GM23248 (cell line): ENCODE measurements at regions not wholly inside any gene's neighbourhood (a gene's known extent, or its start where the extent isn't known, plus 50 kb on each side); places are given as distances from the start of the nearest gene placed in this dataset.

Source experiments
- DNase-seq: peaks from one replicate; pipeline ENCODE4 v3.0.0-alpha.2; 2015
- H2AFZ ChIP-seq: fragments of 200-600 bp; sonication (generic); 2 replicates; pipeline ENCODE4 v1.6.1; 2016; ENCODE audit warnings: antibody characterized with exemption
- H3F3A ChIP-seq: fragments of 200-600 bp; sonication (generic); 2 replicates; pipeline ENCODE4 v1.6.1; 2016; ENCODE audit warnings: mild to moderate bottlenecking, antibody characterized with exemption, mixed run types; ENCODE audit not compliant: insufficient read depth
- H3K27ac ChIP-seq: fragments of 200-600 bp; sonication (generic); 2 replicates; pipeline ENCODE4 v1.5.1; 2016; ENCODE audit warnings: mild to moderate bottlenecking
- H3K27me3 ChIP-seq: fragments of 200-600 bp; sonication (generic); replicated peaks from 2 replicates; pipeline ENCODE4 v1.6.1; 2016; ENCODE audit warnings: mild to moderate bottlenecking; ENCODE audit not compliant: insufficient read depth
- H3K36me3 ChIP-seq: fragments of 200-600 bp; sonication (generic); 2 replicates; pipeline ENCODE4 v1.6.1; 2016; ENCODE audit warnings: low read depth, mild to moderate bottlenecking
- H3K4me1 ChIP-seq: fragments of 200-600 bp; sonication (generic); 2 replicates; pipeline ENCODE4 v1.6.1; 2016; ENCODE audit warnings: mild to moderate bottlenecking; ENCODE audit not compliant: insufficient read depth
- H3K4me2 ChIP-seq: fragments of 200-600 bp; sonication (generic); one replicate; pipeline ENCODE4 v1.6.1; 2016; ENCODE audit warnings: mild to moderate bottlenecking; ENCODE audit not compliant: unreplicated experiment
- H3K4me3 ChIP-seq: fragments of 200-600 bp; sonication (generic); 2 replicates; pipeline ENCODE4 v1.5.1; 2016; ENCODE audit warnings: mild to moderate bottlenecking
- H3K79me2 ChIP-seq: fragments of 200-600 bp; sonication (generic); 2 replicates; pipeline ENCODE4 v1.6.1; 2016; ENCODE audit warnings: mild to moderate bottlenecking; ENCODE audit not compliant: insufficient read depth
- H3K9ac ChIP-seq: fragments of 200-600 bp; sonication (generic); 2 replicates; pipeline ENCODE4 v1.6.1; 2016; ENCODE audit warnings: mild to moderate bottlenecking
- H3K9me2 ChIP-seq: fragments of 200-600 bp; sonication (generic); 2 replicates; pipeline ENCODE4 v1.6.1; 2016; ENCODE audit warnings: mixed run types, mild to moderate bottlenecking, moderate library complexity; ENCODE audit not compliant: insufficient read depth
- H3K9me3 ChIP-seq: fragments of 200-600 bp; sonication (generic); one replicate; pipeline ENCODE4 v1.6.1; 2017; ENCODE audit warnings: low read depth
- H4K20me1 ChIP-seq: fragments of 200-600 bp; sonication (generic); 2 replicates; pipeline ENCODE4 v1.6.0; 2016; ENCODE audit not compliant: insufficient read depth
- EZH2 ChIP-seq: fragments of 200-600 bp; sonication (generic); IDR thresholded peaks from 2 replicates; pipeline ENCODE4 v1.6.1; 2018; ENCODE audit warnings: antibody characterized with exemption, mild to moderate bottlenecking; ENCODE audit not compliant: insufficient read depth, poor library complexity, severe bottlenecking
- EZH2phosphoT487 ChIP-seq: fragments of 200-600 bp; sonication (generic); IDR thresholded peaks from 2 replicates; pipeline ENCODE4 v1.6.1; 2018; ENCODE audit warnings: antibody characterized with exemption, moderate library complexity, mild to moderate bottlenecking, low read depth; ENCODE audit not compliant: insufficient read depth
- WGBS, 2 experiments: methylation state at CpG; one replicate each; pipeline ENCODE4 v1.1.6; 2015 to 2017; ENCODE audit warnings: low lambda C conversion rate in 2 of 2, low coverage in 1 of 2; ENCODE audit errors: missing lambda C conversion rate in 2 of 2; 5-methylcytosine and 5-hydroxymethylcytosine counted together
- in situ Hi-C: fragments of 300-500 bp; cut with MboI; formaldehyde crosslinking; loops from 2 replicates; pipeline ENCODE4 v1.15.0; 2020

DNA sequence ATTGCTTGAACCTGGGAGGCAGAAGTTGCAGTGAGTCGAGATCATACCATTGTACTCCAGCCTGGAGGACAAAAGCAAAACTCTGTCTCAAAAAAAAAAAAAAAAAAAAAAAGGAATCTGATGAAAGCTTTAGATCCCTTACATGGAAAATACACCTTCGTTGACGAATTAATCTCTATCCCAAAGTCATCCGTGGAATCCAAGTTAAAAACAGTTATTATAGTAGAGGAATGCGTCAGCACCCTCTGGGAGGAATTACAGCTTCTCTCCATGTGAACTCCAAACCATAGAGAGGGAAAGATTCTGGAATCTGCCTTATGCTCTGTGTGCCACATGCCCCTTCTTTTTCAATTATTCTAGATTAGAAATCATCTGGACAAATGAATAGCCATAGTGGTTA lies 192.3 kb upstream of the C2CD4B start:
- Histone ChIP-seq H3K4me2 (no peak overlapping the region), H3K9ac (no peak overlapping the region), H3K4me1 (peaks cover 7% of the 10 kb centered on the region; the same call in 1 of the 2 replicates), H3K9me2 (no peaks in the 10 kb centered on the region), H3K79me2 (no peaks in the 10 kb centered on the region), H3K4me3 (no peak overlapping the region), H3K27ac (no peak overlapping the region), H4K20me1 (no peaks in the 10 kb centered on the region), H3K27me3 (no peaks in the 10 kb centered on the region), H3K9me3 (no peaks in the 10 kb centered on the region), H3F3A (0 out of 2 replicates have a peak, but pooled peaks cover 3% of the 10 kb centered on the region), H3K36me3 (no peaks in the 10 kb centered on the region), H2AFZ (no peak overlapping the region)
- no peak for DNase-seq
- TF ChIP-seq EZH2 (no peak), EZH2phosphoT487 (no peak)
- in situ Hi-C loops = no loop called here
- WGBS, 2 experiments = 46 to 54% methylated on average over 5 of the region's 5 CpGs

DNA sequence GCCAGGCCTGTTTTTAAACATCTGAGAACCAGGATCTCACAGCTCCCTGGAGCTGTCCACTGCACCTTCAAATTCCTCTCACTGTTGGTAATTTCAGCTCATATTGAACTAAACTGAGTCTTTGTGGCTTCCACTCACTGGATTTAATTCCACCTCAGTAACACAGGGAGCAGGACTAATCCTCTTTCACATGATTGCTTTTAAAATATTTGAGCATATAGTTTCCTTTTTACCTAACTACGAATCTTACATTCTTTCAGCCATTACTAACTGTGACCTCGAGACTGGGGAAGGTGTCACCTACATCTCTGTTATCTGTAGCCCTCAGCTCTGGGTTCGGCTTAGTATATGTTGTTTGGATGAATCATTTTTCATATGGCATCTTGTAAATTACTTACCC lies 194.3 kb upstream of the C2CD4B start:
- Histone ChIP-seq H3K9ac (no peak overlapping the region), H3K4me2 (no peak overlapping the region), H3K9me2 (no peaks in the 10 kb centered on the region), H2AFZ (no peak overlapping the region), H3K79me2 (no peaks in the 10 kb centered on the region), H3K27ac (no peak overlapping the region), H3F3A (peaks cover 9% of the 10 kb centered on the region), H3K36me3 (no peaks in the 10 kb centered on the region), H3K4me3 (no peak overlapping the region), H3K27me3 (no peaks in the 10 kb centered on the region), H4K20me1 (no peaks in the 10 kb centered on the region), H3K9me3 (no peaks in the 10 kb centered on the region), H3K4me1 (peaks cover 13% of the 10 kb centered on the region)
- TF ChIP-seq EZH2phosphoT487 = no peak
- no peak for TF ChIP-seq EZH2
- peak; percentile 24 for DNase-seq
- 58 to 62% methylated on average over 3 of the region's 3 CpGs for WGBS, 2 experiments
- in situ Hi-C loops = no loop called here

GRCh38 chr15:62360332-62361097 lies 195.4 kb upstream of the C2CD4B start:
- DNase-seq = no peak
- Histone ChIP-seq H3F3A (peaks cover 9% of the 10 kb centered on the region), H3K9me3 (no peaks in the 10 kb centered on the region), H3K9ac (no peak overlapping the region), H3K79me2 (no peaks in the 10 kb centered on the region), H3K36me3 (no peaks in the 10 kb centered on the region), H3K9me2 (no peaks in the 10 kb centered on the region), H3K4me3 (no peak overlapping the region), H3K27ac (no peak overlapping the region), H4K20me1 (no peaks in the 10 kb centered on the region), H3K4me2 (no peak overlapping the region), H2AFZ (no peak overlapping the region), H3K4me1 (peaks cover 13% of the 10 kb centered on the region), H3K27me3 (no peaks in the 10 kb centered on the region)
- TF ChIP-seq EZH2 = no peak
- TF ChIP-seq EZH2phosphoT487 = no peak
- 87 to 88% methylated on average over 11 of the region's 11 CpGs for WGBS, 2 experiments
- in situ Hi-C loops = no loop called here

DNA sequence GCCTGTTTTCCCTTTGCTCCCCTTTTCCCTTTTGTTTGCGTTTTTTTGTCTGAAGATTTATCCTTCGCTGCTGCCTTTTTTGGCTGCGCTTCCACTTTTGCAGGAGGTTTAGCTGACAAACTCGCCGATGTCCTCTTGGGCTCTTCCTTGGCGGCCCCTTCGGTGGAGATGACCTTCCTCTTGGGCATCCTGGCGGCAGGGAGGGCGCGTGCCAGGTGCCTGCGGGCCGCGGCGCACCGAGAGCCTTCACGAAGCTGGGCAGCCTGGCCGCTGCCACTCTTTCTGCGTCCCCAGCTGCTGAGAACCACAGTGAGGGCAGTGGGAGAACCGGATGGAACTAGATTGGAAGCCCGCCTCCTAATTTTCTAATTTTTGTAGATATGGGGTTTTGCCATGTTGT lies 197.1 kb upstream of the C2CD4B start:
- Histone ChIP-seq H3K27me3 (no peaks in the 10 kb centered on the region), H3F3A (peaks cover 9% of the 10 kb centered on the region), H3K4me3 (no peak overlapping the region), H3K36me3 (no peaks in the 10 kb centered on the region), H2AFZ (no peak overlapping the region), H3K9me3 (no peaks in the 10 kb centered on the region), H3K9me2 (no peaks in the 10 kb centered on the region), H3K9ac (no peak overlapping the region), H3K27ac (peak overlapping the region; percentile 70), H3K4me1 (peaks cover 13% of the 10 kb centered on the region), H3K4me2 (no peak overlapping the region), H3K79me2 (no peaks in the 10 kb centered on the region), H4K20me1 (no peaks in the 10 kb centered on the region)
- in situ Hi-C loops = no loop called here
- no peak for TF ChIP-seq EZH2phosphoT487
- TF ChIP-seq EZH2 = no peak
- DNase-seq = no peak
- 86 to 88% methylated on average over 20 of the region's 20 CpGs for WGBS, 2 experiments

DNA sequence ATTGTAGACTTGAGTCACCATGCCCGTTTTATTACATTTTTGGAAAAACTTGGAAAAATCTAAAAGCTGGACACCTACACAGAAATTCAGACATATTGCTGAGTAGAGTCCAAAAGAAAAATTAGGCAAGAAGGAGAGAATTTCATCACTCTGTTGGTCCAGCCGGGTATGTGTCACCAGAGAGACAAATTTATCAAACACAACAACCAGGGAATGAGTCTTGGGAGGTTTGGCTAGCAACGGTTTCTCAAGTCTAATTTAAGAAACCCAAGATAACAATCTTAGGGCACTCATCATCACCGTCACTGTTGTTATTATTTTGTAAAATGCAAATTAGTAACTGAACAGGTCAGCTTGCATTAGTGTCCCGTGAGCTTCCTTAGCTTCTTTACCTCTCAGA lies 197.5 kb upstream of the C2CD4B start:
- 7 to 9% methylated on average over 5 of the region's 5 CpGs for WGBS, 2 experiments
- Histone ChIP-seq H3K27ac (peak overlapping the region; percentile 70), H3K9ac (peak overlapping the region; percentile 45), H3K27me3 (no peaks in the 10 kb centered on the region), H3K79me2 (no peaks in the 10 kb centered on the region), H3K9me3 (no peaks in the 10 kb centered on the region), H3K9me2 (no peaks in the 10 kb centered on the region), H3K4me1 (peaks cover 13% of the 10 kb centered on the region), H3F3A (peaks cover 9% of the 10 kb centered on the region), H2AFZ (no peak overlapping the region), H3K4me3 (no peak overlapping the region), H3K36me3 (no peaks in the 10 kb centered on the region), H4K20me1 (no peaks in the 10 kb centered on the region), H3K4me2 (peak overlapping the region; percentile 39)
- TF ChIP-seq EZH2phosphoT487 = no peak
- TF ChIP-seq EZH2 = no peak
- in situ Hi-C loops = no loop called here
- peak; percentile 95 for DNase-seq
